Prostate gland (tissue), 2 donors: ENCODE measurements at regions not wholly inside any gene's neighbourhood (a gene's known extent, or its start where the extent isn't known, plus 50 kb on each side); places are given as distances from the start of the nearest gene placed in this dataset.

Source experiments
- CTCF ChIP-seq, 4 experiments: fragments of 200-600 bp in 2 of 4; fragments of 450-650 bp in 2 of 4; sonication (generic) in 2 of 4; IDR thresholded peaks; 1 replicate in 3 of 4; 2 replicates in 1 of 4; pipeline ENCODE4 v1.5.1; 2016 to 2019; ENCODE audit warnings: antibody characterized with exemption in 4 of 4, mild to moderate bottlenecking in 2 of 4, moderate library complexity in 2 of 4
- POLR2A ChIP-seq: fragments of 450-650 bp; IDR thresholded peaks from one replicate; pipeline ENCODE4 v1.6.1; 2016; ENCODE audit warnings: antibody characterized with exemption, mild to moderate bottlenecking

- TF ChIP-seq CTCF (IDR thresholded peaks at IDR 0.05) (no peak), POLR2A (no peak)
These were observed 593.7 kb upstream of the LUZP2 start for GRCh38 chr11:23903044-23903704.
